Activated effector memory CD4-positive, alpha-beta T cell treated with Interleukin-2 at 50 U/mL for 16 hours (primary cell): ENCODE measurements at regions not wholly inside any gene's neighbourhood (a gene's known extent, or its start where the extent isn't known, plus 50 kb on each side); places are given as distances from the start of the nearest gene placed in this dataset.

ENCODE experiments used
- DNase-seq: peaks from one replicate; pipeline ENCODE4 v3.0.0-alpha.2; 2020

DNA sequence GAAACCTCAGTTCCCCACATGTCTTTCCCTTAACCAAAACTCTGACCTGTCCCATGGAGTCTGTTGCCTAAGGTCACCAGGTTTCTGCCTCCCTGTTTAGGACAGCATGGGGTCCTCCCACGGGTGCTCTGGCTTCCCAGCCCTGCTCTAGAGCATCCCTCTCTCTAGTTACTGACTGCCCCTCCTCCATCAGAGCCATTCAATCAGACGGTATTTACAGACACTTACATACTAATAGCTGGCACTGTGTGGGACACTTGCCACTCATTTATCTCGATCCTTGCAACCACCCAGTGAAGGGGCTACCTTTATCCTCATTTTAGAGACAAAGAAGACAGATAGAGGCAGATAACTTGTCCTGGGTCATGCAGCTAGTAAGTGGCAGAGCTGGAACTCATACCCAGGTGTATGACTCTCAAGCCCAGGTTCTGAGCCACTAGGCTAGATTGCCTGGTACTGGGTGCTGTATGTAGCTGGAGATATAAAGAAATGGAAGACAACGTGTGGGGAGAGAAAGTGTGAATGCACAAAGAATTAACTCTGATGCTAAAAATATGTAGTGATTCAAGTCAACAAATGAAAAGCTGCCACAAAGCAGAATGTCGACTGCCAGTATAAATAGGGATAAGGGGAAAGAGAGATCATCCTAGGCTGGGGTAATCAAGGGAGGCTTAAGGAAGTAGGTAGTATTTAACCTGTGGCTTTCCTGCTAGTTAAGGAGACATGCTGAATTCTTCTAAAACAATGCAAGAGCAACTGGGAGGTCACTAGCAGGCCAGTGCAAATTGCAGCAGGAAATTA lies 52.5 kb upstream of the PDE8B start:
- DNase-seq, result no peak

- no peak for DNase-seq
These were observed 54.1 kb upstream of the PDE8B start for GRCh38 chr5:77156379-77156778.

DNA sequence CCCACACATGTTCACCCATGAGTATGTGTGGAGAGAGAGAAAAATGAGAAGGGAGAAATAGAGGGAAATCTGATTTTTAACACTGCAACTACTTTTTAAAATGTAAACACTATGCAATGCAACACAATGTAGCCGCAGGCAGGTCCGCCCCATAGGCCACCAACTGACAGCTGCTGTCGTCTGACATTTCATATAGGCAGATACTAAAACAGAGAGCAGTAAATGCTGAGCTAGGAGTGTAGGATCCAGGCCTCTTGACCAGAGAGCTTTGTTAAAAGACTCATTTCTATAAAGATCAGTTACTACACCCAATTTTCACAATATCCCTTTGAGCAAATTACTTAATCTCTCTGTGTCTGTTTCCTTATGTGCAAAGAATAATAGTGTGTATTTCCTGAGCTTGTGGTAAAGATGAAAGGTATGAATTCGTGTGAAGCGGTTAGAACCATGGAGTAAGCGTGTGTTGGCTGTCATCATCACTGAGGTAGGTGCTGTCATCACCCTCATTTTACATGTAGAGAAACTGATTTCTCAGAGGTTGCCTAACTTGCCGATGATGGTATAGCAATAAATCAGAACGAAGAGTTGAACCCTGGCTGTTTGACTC lies 55.2 kb upstream of the PDE8B start:
- no peak for DNase-seq

DNA sequence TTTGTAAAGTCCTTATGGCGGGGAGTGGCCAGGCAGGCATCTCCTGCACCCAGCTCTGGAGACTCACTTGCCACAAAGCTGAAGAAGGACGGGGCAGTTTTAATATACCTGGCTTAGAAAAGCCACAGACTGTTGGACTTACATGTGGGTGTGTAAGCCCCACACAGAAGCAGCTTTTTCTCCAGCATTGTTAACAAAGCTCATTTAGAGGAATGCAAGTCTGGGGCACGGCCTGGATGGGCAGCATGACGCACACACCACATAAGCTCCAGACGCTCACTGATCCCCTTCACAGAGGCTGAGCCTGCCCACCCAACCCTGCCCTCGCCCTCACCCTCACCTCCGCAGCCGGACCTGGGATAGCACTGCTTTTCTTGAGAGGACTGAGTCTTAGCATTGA lies 58.0 kb upstream of the PDE8B start:
- no peak for DNase-seq

DNA sequence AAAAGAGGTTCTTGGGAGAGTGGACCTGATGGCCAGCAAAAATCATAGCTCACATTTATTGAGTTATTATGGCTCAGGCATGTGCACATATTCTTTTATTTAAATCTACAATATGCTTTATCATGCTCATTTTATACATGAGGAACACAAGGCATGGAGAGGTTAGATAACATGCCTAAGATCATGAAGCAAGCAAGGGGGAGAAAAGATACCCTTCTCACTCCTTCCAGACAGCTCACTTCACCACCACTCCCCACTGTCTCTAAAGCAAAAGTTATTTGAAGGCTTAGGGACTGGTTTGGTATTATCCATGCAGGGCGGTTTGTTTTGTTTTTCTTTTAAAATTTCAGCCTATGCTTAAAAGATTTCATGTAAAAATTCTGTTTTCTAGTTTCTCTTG lies 59.0 kb upstream of the PDE8B start:
- no peak for DNase-seq

- DNase-seq, result no peak
These were observed 59.8 kb upstream of the ZBED3 start for GRCh38 chr5:77146896-77147295.

- no peak for DNase-seq
These were observed 58.6 kb upstream of the ZBED3 start for GRCh38 chr5:77145666-77146065.

DNA sequence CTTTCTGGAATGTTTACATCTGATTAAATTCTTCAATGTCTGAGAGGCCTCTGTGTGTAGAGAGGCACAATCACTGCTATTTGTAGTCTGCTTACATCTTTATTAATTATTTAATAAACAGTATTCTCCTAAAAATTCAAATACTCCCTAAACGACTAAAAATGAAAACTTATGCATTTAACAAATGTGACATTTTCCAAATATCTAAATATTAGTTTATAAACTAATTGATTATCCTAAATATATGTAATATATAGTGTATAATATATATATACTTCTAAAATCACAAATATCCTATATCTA lies 57.7 kb upstream of the ZBED3 start:
- no peak for DNase-seq

DNA sequence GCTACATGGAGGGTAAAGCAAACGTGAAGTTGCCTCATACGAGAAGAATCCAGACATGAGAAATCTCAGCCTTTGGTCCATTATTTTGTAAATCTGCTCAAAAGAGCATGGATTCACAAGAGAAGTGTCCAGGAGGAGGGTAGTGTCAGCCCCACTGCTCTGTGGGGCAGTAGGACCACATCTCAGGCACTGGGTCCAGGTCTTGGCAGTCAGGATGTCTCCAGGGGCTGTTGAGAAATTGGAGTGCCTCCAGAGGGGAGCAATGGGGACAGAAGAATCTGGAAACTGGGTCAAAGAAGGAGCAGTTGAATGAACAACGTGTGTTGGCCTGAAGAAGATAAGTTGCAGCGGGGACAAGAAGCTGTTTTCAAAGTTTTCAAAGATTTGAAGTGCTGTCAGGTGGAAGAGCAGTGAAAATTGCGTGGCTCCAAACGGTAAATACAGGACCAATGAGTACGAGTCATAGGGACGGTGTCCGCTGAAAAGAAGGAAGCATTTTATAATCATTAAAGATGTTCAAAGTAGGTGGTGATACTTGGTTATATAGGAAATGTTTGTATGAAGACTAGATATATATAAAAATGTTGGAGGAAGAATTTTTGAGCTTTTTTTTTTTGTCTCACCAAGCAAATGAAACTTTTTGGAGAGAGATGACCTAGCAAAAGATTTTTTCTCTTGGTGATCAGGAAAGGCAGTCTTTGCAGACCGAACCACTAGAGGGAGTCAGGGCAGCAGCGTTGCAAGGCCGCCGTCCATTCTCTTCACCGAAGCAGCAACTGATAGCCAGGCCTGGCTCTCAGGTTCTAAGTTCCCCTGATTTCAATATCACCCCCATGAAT lies 57.1 kb upstream of the ZBED3 start:
- DNase-seq, result peak; percentile 16

GRCh38 chr5:77140350-77140749 lies 53.3 kb upstream of the ZBED3 start:
- no peak for DNase-seq

DNA sequence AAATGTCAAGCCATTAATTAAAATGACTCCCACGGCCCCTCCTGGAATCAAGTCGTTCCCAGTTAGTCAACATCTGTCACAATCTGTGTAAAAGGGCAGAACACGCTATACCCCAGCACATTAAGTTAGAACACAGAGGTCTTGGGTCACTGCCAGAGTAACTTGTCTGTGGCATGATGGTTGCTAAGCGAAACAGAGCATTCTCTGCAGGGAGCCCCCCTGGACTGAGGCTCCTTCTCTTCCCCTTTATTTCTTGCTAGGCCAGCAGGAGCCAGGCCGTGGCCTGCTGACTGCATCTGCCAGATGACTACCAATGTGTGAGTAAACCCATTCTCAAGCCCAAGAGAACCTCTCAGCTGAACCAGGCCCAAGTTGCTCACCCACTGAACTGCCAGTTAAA lies 51.9 kb upstream of the ZBED3 start:
- no peak for DNase-seq
